ACC112 (cell line): ENCODE measurements at regions not wholly inside any gene's neighbourhood (a gene's known extent, or its start where the extent isn't known, plus 50 kb on each side); places are given as distances from the start of the nearest gene placed in this dataset.
A peak's percentile ranks its signal among the peaks of the same experiment; 100 is the strongest.

Experiments used
- H2AFZ ChIP-seq: fragments of 200-600 bp; sonication (generic); one replicate; pipeline ENCODE4 v1.6.0; 2017; ENCODE audit warnings: antibody characterized with exemption, low read length; ENCODE audit not compliant: unreplicated experiment
- H3K27ac ChIP-seq: fragments of 200-600 bp; sonication (generic); 2 replicates; pipeline ENCODE4 v1.5.1; 2014; ENCODE audit warnings: low read depth, mild to moderate bottlenecking, antibody characterized with exemption, low read length, moderate library complexity
- H3K27me3 ChIP-seq: fragments of 200-600 bp; sonication (generic); 2 replicates; pipeline ENCODE4 v1.6.1; 2014; ENCODE audit warnings: mild to moderate bottlenecking, antibody characterized with exemption, low read length, moderate library complexity, mixed read lengths; ENCODE audit not compliant: insufficient read depth
- H3K36me3 ChIP-seq: fragments of 200-600 bp; sonication (generic); 2 replicates; pipeline ENCODE4 v1.6.1; 2016; ENCODE audit warnings: mild to moderate bottlenecking, antibody characterized with exemption, low read length, moderate library complexity, mixed read lengths; ENCODE audit not compliant: insufficient read depth
- H3K4me1 ChIP-seq: fragments of 200-600 bp; sonication (generic); one replicate; pipeline ENCODE4 v1.6.1; 2016; ENCODE audit warnings: low read length, mixed read lengths; ENCODE audit not compliant: insufficient read depth, unreplicated experiment, control insufficient read depth
- H3K4me3 ChIP-seq: fragments of 200-600 bp; sonication (generic); 2 replicates; pipeline ENCODE4 v1.5.1; 2014; ENCODE audit warnings: mild to moderate bottlenecking, low read depth, low read length
- H3K79me2 ChIP-seq: fragments of 200-600 bp; sonication (generic); one replicate; pipeline ENCODE4 v1.6.0; 2016; ENCODE audit warnings: low read length; ENCODE audit not compliant: control insufficient read depth, unreplicated experiment, insufficient read depth

GRCh38 chr2:12795851-12796250 lies 79.1 kb downstream of the TRIB2 start:
- no peaks in the 10 kb centered on the region for H3K27me3 ChIP-seq
- H3K27ac ChIP-seq = no peak overlapping the region
- H3K36me3 ChIP-seq = no peaks in the 10 kb centered on the region

GRCh38 chr2:12796657-12797056 lies 79.9 kb downstream of the TRIB2 start:
- no peaks in the 10 kb centered on the region for H3K36me3 ChIP-seq
- H3K79me2 ChIP-seq = no peaks in the 10 kb centered on the region
- H3K4me1 ChIP-seq = peaks cover 14% of the 10 kb centered on the region
- H3K27ac ChIP-seq = no peak overlapping the region
- H3K27me3 ChIP-seq = no peaks in the 10 kb centered on the region
- no peak overlapping the region for H3K4me3 ChIP-seq
- no peak overlapping the region for H2AFZ ChIP-seq

More at GRCh38 chr2:12795851-12796250, 79.1 kb downstream of the TRIB2 start:
- Histone ChIP-seq H3K79me2 (no peaks in the 10 kb centered on the region), H3K4me3 (no peak overlapping the region), H2AFZ (peak overlapping the region; percentile 16), H3K4me1 (peaks cover 14% of the 10 kb centered on the region)

- Histone ChIP-seq H3K4me3 (no peak overlapping the region), H3K36me3 (no peaks in the 10 kb centered on the region), H3K79me2 (no peaks in the 10 kb centered on the region), H3K27ac (peak overlapping the region; percentile 69), H3K4me1 (peaks cover 14% of the 10 kb centered on the region), H2AFZ (no peak overlapping the region), H3K27me3 (no peaks in the 10 kb centered on the region)
These were observed 81.1 kb downstream of the TRIB2 start for GRCh38 chr2:12797815-12798214.

GRCh38 chr2:12803607-12804006 lies 86.9 kb downstream of the TRIB2 start:
- peak overlapping the region; percentile 54 for H3K27ac ChIP-seq
- H3K27me3 ChIP-seq = no peaks in the 10 kb centered on the region
- H3K79me2 ChIP-seq = no peaks in the 10 kb centered on the region
- H3K4me1 ChIP-seq = peaks cover 27% of the 10 kb centered on the region
- H3K4me3 ChIP-seq = no peak overlapping the region
- H3K36me3 ChIP-seq = no peaks in the 10 kb centered on the region
- no peak overlapping the region for H2AFZ ChIP-seq

- peaks cover 33% of the 10 kb centered on the region for H3K4me1 ChIP-seq
- H3K27ac ChIP-seq = peak overlapping the region; percentile 54
- no peak overlapping the region for H3K4me3 ChIP-seq
These were observed 87.5 kb downstream of the TRIB2 start for GRCh38 chr2:12804091-12804856.

GRCh38 chr2:12805033-12805432 lies 88.3 kb downstream of the TRIB2 start:
- Histone ChIP-seq H3K79me2 (no peaks in the 10 kb centered on the region), H3K4me3 (no peak overlapping the region), H3K36me3 (no peaks in the 10 kb centered on the region), H2AFZ (no peak overlapping the region), H3K27ac (peak overlapping the region; percentile 54; the same call in 1 of the 2 replicates), H3K27me3 (no peaks in the 10 kb centered on the region), H3K4me1 (peaks cover 39% of the 10 kb centered on the region)

More at GRCh38 chr2:12804091-12804856, 87.5 kb downstream of the TRIB2 start:
- H2AFZ ChIP-seq = no peak overlapping the region
- no peaks in the 10 kb centered on the region for H3K36me3 ChIP-seq
- no peaks in the 10 kb centered on the region for H3K27me3 ChIP-seq
- H3K79me2 ChIP-seq = no peaks in the 10 kb centered on the region

GRCh38 chr2:12806549-12807242 lies 90.0 kb downstream of the TRIB2 start:
- H3K4me1 ChIP-seq = peaks cover 45% of the 10 kb centered on the region
- no peaks in the 10 kb centered on the region for H3K79me2 ChIP-seq
- no peaks in the 10 kb centered on the region for H3K36me3 ChIP-seq
- no peak overlapping the region for H2AFZ ChIP-seq
- H3K27me3 ChIP-seq = no peaks in the 10 kb centered on the region
- H3K4me3 ChIP-seq = no peak overlapping the region
- H3K27ac ChIP-seq = no peak overlapping the region

- Histone ChIP-seq H2AFZ (peak overlapping the region; percentile 44), H3K27ac (peak overlapping the region; percentile 79), H3K36me3 (no peaks in the 10 kb centered on the region), H3K4me1 (peaks cover 45% of the 10 kb centered on the region), H3K4me3 (no peak overlapping the region), H3K27me3 (no peaks in the 10 kb centered on the region), H3K79me2 (no peaks in the 10 kb centered on the region)
These were observed 91.4 kb downstream of the TRIB2 start for GRCh38 chr2:12807907-12808810.

GRCh38 chr2:12809526-12809925 lies 92.8 kb downstream of the TRIB2 start:
- H3K36me3 ChIP-seq = no peaks in the 10 kb centered on the region
- H2AFZ ChIP-seq = no peak overlapping the region
- H3K27me3 ChIP-seq = no peaks in the 10 kb centered on the region
- H3K27ac ChIP-seq = peak overlapping the region; percentile 79
- peaks cover 35% of the 10 kb centered on the region for H3K4me1 ChIP-seq
- no peak overlapping the region for H3K4me3 ChIP-seq
- no peaks in the 10 kb centered on the region for H3K79me2 ChIP-seq

GRCh38 chr2:12811916-12812315 lies 95.2 kb downstream of the TRIB2 start:
- H3K36me3 ChIP-seq = no peaks in the 10 kb centered on the region
- no peaks in the 10 kb centered on the region for H3K79me2 ChIP-seq

More at GRCh38 chr2:12811916-12812315, 95.2 kb downstream of the TRIB2 start:
- H3K4me1 ChIP-seq = peaks cover 46% of the 10 kb centered on the region
- no peak overlapping the region for H3K4me3 ChIP-seq
- H3K27ac ChIP-seq = peak overlapping the region; percentile 37
- H2AFZ ChIP-seq = no peak overlapping the region
- no peaks in the 10 kb centered on the region for H3K27me3 ChIP-seq
